ENCODE measurements at regions not wholly inside any gene's neighbourhood (a gene's known extent, or its start where the extent isn't known, plus 50 kb on each side); places are given as distances from the start of the nearest gene placed in this dataset.
A peak's percentile ranks its signal among the peaks of the same experiment; 100 is the strongest.

DNA sequence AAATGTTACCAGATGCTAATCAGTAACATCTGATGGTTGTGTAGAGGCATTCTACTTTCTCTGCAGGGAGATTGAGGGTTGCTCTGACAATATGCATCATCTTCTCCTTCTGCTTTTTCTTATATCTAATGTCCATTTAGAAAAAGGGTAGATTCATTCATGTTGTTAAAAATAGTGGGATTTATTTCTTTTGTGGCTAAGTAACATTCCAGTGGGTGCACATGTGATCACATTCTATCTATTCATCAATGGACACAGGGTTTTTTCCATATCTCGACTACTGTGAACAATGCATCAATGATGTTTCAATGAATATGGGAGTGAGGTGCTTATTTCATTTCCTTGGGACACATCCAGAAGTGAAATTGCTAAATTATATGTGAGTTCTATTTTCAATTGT lies 103.9 kb downstream of the CRPPA start:
- Mint-ChIP-seq H3K27me3 (no peaks in the 10 kb centered on the region), H3K27ac (no peak overlapping the region), H3K9me3 (peaks cover 0 to 2% (median 0%) of the 10 kb centered on the region in 9 donors), H3K4me1 (peaks cover 0 to 2% (median 0%) of the 10 kb centered on the region in 4 donors), H3K36me3 (no peaks in the 10 kb centered on the region), H3K4me3 (no peak overlapping the region)
- POLR2A ChIA-PET: no interaction called here
- no peak for ATAC-seq
- no peak for DNase-seq

DNA sequence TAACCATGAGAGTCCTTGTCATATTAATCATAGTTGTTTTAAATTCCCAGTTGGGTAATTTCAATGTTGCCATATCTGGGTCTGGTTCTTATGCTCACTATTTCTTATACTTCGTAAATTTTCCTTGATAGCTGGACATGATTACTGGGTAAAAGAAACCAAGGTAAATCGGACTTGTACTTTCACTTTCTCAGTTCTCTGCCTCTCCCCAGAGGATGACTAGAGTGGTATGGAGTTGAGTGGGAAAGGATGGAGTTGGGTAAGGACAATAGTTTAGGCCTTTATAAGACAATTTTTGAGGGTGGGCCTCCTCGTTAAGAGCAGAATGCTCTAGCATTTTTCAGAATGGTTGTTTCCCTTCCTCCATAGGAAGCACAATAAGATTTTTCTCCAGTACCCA lies 106.1 kb downstream of the CRPPA start:
- DNase-seq (no peak), ATAC-seq (no peak)
- H3K36me3 Mint-ChIP-seq: no peaks in the 10 kb centered on the region
- POLR2A ChIA-PET: no interaction called here
- H3K4me3 Mint-ChIP-seq: no peak overlapping the region
- H3K4me1 Mint-ChIP-seq: peaks cover 0 to 2% (median 0%) of the 10 kb centered on the region in 4 donors
- no peaks in the 10 kb centered on the region for H3K27me3 Mint-ChIP-seq
- H3K27ac Mint-ChIP-seq: no peak overlapping the region
- H3K9me3 Mint-ChIP-seq: peaks cover 0 to 2% (median 0%) of the 10 kb centered on the region in 9 donors

DNA sequence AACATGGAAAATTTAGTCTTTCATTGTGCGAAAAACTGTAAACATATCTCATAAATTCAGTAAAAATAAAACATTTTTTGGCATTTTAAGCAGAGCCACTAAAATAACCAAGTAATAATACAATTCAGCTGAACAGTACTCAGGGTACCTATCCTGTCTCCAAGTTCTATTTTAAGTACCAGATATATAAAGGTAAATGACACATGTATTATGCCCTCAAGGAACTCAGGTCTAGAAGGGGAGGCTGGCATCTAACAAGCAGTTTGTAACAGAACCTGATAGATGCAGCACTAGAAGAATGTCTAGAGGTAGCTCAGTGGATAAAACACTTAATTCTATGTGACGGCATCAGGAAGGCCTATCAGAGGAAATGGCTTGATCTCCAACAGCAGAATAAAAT lies 112.2 kb downstream of the CRPPA start:
- Mint-ChIP-seq H3K4me1 (no peaks in the 10 kb centered on the region), H3K27ac (no peak overlapping the region), H3K4me3 (no peak overlapping the region), H3K36me3 (peaks cover 0 to 3% (median 0%) of the 10 kb centered on the region in 3 donors), H3K27me3 (no peaks in the 10 kb centered on the region), H3K9me3 (no peaks in the 10 kb centered on the region)
- ATAC-seq (no peak), DNase-seq (no peak)
- POLR2A ChIA-PET: no interaction called here

DNA sequence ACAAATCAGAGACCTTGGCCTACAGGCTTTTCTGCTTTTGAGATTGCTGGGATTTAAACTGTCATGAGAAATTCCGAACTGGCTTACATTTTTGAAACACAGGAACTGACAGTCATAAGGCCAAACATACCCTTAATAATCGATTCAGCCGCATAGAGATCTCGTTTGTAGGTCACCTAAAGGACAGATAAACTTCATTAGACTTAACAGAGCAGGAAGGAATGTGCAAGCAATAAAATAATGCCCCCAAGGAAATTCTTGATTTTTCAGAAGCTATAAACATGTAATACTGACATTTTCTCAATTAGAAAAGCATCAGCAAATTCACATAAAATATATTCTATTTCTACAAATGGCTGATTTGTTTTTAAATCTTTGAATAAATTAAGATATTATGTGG lies 120.0 kb downstream of the CRPPA start:
- Mint-ChIP-seq H3K4me1 (no peaks in the 10 kb centered on the region), H3K27me3 (no peaks in the 10 kb centered on the region), H3K4me3 (no peak overlapping the region), H3K36me3 (peaks cover 0 to 3% (median 0%) of the 10 kb centered on the region in 3 donors), H3K27ac (no peak overlapping the region), H3K9me3 (no peaks in the 10 kb centered on the region)
- POLR2A ChIA-PET: no interaction called here
- no peak for ATAC-seq
- no peak for DNase-seq

DNA sequence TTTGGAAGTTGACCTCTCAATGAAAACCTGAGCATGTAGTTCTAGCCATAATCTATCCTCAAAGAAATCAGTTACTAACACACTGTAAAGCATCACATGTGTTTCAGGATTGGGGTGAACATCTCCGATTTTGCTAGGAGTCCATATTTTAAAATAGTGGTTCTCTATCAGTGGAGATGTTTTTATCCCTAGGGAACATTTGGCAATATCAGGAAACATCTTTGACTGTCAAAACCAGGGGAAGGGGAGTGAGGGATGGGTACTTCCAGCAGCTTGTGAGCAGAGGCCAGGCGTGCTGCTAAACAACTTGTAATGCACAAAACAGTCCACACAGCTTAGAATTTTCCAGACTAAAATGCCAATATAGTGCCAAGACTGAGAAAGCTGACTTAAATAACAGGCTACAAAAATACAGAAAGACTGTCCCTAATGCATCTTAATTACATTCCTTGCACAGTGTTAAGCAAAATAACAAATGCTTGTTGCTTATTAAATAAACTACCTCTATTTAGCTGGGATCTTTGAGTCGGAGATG lies 120.9 kb downstream of the CRPPA start:
- H3K27ac Mint-ChIP-seq: no peak overlapping the region
- ATAC-seq (no peak), DNase-seq (no peak)
- no peaks in the 10 kb centered on the region for H3K9me3 Mint-ChIP-seq
- POLR2A ChIA-PET: no interaction called here
- H3K4me3 Mint-ChIP-seq: no peak overlapping the region
- peaks cover 0 to 3% (median 0%) of the 10 kb centered on the region in 3 donors for H3K36me3 Mint-ChIP-seq
- H3K4me1 Mint-ChIP-seq: no peaks in the 10 kb centered on the region
- H3K27me3 Mint-ChIP-seq: no peaks in the 10 kb centered on the region

DNA sequence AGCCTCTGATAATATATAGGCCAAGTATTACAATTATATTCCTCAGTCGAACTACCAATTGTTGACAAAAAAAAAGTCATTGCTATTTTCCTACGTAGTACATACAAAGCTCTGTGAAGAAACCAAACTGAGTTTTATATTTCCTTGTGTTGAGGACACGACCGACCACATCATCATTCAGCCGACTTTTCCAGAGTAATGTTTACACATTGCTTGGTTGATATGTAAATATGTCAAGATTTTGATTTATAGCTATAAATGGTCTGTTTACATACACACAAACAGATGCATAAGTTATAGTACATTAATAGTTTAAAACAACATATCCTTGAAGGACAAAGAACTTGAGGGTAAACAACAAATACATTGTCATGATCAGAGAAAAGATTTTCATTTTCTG lies 121.5 kb downstream of the CRPPA start:
- ATAC-seq (no peak), DNase-seq (no peak)
- H3K27ac Mint-ChIP-seq: no peak overlapping the region
- peaks cover 0 to 3% (median 0%) of the 10 kb centered on the region in 3 donors for H3K36me3 Mint-ChIP-seq
- no peaks in the 10 kb centered on the region for H3K9me3 Mint-ChIP-seq
- no peaks in the 10 kb centered on the region for H3K27me3 Mint-ChIP-seq
- no peaks in the 10 kb centered on the region for H3K4me1 Mint-ChIP-seq
- POLR2A ChIA-PET: no interaction called here
- H3K4me3 Mint-ChIP-seq: no peak overlapping the region

DNA sequence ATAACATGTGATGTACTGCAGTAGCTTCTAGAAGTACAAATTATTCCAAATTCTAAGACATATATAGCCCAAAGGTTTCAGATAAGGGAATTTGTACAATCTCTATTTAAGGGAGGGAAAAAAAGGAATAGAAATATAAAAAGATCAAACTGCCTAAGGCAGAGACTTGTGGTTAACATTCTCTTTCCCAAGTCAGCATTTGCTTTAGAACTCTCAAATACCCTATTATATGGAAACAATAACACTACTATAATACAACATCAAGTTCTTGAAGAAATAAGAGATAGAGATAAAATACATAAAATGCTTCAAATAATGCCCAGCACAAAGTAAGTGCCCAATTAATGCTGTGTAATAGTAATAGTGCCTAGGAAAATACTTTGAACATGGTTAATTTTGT lies 123.1 kb downstream of the CRPPA start:
- no peak overlapping the region for H3K27ac Mint-ChIP-seq
- POLR2A ChIA-PET: no interaction called here
- peaks cover 0 to 3% (median 0%) of the 10 kb centered on the region in 3 donors for H3K36me3 Mint-ChIP-seq
- H3K9me3 Mint-ChIP-seq: no peaks in the 10 kb centered on the region
- H3K27me3 Mint-ChIP-seq: no peaks in the 10 kb centered on the region
- ATAC-seq (no peak), DNase-seq (no peak)
- H3K4me3 Mint-ChIP-seq: no peak overlapping the region
- H3K4me1 Mint-ChIP-seq: no peaks in the 10 kb centered on the region

DNA sequence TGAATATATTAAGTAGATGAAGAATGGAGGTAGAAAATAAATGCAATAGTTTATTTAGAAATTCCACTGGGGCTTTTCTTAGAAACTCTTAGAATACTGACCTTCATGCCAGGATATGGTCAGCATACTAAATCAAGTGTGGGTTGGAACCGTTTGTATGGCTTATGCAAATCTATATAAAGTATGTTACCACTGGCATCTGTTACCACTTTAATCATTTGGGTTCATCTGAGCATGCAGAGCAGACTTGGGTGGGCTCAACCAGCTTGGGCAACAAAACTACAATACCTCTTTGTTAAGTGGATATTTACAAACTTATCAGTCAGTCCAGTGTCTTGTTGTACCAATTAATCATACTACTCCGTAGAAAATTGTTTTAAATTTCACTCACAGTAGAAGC lies 125.8 kb downstream of the CRPPA start:
- H3K9me3 Mint-ChIP-seq: no peaks in the 10 kb centered on the region
- H3K27me3 Mint-ChIP-seq: no peaks in the 10 kb centered on the region

DNA sequence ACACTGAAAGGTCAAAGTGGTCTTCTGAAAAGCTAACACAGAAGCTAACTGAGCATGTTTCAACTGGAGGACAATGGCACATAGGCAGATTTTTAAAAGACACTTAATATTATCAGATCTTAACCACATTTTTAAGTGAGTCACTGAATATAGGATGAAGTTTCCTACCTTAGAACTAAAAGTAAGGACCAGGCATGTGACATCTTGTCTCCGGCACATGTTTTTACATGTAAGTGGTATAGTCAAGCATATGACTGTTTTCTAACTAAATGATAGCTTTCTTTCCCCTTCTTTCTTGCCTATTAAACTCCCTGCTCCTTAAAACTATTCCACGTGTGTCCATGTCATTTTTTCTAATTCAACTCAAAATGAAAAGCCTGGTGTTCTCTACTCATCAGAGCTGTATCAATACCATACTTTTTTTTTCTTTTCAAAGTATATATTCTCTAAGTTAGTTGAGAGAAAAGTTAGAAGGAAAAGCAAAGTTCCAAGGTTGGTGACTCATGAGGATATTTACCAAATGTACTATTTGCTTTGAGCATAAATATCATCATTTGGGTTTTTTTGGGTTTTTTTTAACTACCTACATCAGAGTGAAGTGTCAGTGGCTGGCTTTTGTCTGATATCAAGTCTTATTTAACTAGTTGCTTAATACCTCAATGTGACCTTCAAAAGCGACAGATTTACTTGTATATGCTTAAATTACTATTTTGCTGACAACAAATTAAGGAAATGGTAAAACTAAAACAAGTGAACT lies 127.5 kb downstream of the CRPPA start:
- DNase-seq: no peak
- Mint-ChIP-seq H3K4me3 (no peak overlapping the region), H3K27me3 (peaks cover 0 to 2% (median 0%) of the 10 kb centered on the region in 5 donors), H3K4me1 (no peaks in the 10 kb centered on the region), H3K9me3 (peaks cover 0 to 4% (median 0%) of the 10 kb centered on the region in 9 donors), H3K27ac (peak overlapping the region in 1 of 10 donors; percentile 5), H3K36me3 (no peaks in the 10 kb centered on the region)
- POLR2A ChIA-PET: no interaction called here
- ATAC-seq: no peak

More for the DNA sequence above, 125.8 kb downstream of the CRPPA start:
- Mint-ChIP-seq H3K4me3 (no peak overlapping the region), H3K4me1 (no peaks in the 10 kb centered on the region), H3K36me3 (no peaks in the 10 kb centered on the region), H3K27ac (no peak overlapping the region)
- no peak for ATAC-seq
- POLR2A ChIA-PET: no interaction called here
- DNase-seq: no peak

DNA sequence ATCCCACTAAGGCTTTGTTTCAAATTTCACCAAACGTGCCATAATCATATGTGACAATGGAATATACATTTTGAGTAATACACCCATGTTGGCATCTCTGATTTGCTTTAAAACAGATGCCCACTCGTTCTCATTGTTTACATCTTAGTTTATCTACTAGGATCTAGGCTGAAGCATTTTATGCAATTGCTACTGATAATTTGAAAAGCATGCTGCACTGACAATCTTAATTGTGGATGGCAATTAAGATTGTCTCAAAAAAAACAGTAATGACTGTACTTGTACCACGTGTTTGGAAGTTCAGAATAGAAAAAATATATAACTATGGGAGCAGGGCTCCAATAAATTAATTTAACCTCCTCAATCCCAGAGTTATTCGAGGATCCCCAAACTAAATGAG lies 136.8 kb downstream of the CRPPA start:
- H3K27me3 Mint-ChIP-seq: peaks cover 0 to 4% (median 0%) of the 10 kb centered on the region in 5 donors
- no peak for DNase-seq
- no peaks in the 10 kb centered on the region for H3K4me1 Mint-ChIP-seq
- no peak for ATAC-seq
- H3K4me3 Mint-ChIP-seq: no peak overlapping the region
- no peak overlapping the region for H3K27ac Mint-ChIP-seq
- POLR2A ChIA-PET: no interaction called here
- H3K36me3 Mint-ChIP-seq: peaks cover 0 to 4% (median 3%) of the 10 kb centered on the region in 3 donors
- peaks cover 0 to 10% (median 2%) of the 10 kb centered on the region in 9 donors for H3K9me3 Mint-ChIP-seq

DNA sequence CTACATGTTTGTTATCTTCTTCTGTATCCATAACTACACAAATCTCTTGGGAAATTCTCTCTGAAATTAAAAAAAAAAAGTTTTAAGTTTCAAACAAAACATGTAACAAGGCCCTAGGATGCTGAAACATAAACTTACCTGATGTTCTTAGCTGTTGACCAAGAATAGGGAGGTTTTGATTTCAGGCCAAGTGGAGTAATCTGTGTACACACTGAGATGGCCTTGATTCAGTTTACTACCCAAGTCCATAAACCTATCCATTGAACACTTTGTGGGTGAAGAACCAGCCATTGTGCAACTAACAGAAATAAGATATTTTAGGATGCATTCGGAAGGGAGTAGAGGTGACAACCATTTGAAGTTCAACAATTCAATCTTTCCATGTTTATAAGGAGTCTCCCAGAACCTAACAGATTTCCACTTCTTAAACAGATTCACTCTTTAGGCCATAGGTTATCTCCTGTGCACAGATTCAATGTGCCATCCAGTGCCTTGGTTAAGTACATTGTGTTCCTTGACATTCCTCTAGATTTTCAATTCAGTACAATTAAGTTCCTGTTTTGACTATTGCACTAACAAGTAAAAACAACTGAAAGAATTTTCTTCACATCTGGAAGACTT lies 143.1 kb downstream of the CRPPA start:
- POLR2A ChIA-PET: no interaction called here

DNA sequence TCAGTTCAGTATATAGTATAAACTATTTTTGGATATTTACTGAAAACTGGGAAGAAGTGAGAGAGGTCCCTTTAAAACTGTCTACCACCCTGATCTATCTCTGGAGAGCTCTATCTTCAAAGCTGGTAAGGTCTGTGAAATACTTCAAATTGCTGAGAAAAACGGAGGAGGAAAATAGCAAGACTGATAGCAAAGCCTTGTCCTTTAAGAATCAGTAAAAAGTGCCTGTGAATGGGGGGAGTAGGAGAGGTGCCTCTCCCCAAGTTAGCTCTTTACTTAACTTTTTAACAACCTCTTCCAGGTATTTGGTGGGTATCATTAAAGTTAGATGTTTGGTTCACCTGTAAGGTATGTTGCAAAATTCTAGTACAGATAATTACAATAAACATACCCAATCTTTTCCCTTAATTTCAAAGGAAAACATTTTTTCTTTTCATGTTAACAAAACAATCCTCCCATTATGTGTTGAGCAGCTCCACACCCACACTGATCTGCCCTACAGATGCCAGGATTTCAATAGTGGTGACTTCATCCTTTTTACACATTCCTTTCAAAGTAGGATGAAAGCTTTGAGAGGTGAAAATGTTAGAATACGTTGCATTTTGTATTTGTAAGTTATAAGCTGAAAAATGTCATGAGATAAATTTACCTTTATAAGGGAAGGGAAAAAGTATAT lies 149.2 kb downstream of the CRPPA start:
- peaks cover 0 to 5% (median 0%) of the 10 kb centered on the region in 3 donors for H3K36me3 Mint-ChIP-seq
- no peak overlapping the region for H3K4me3 Mint-ChIP-seq
- POLR2A ChIA-PET: no interaction called here
- no peak for ATAC-seq
- H3K27ac Mint-ChIP-seq: no peak overlapping the region
- H3K4me1 Mint-ChIP-seq: no peaks in the 10 kb centered on the region
- no peaks in the 10 kb centered on the region for H3K27me3 Mint-ChIP-seq
- H3K9me3 Mint-ChIP-seq: no peaks in the 10 kb centered on the region
- no peak for DNase-seq

More for the DNA sequence above, 143.1 kb downstream of the CRPPA start:
- no peak overlapping the region for H3K27ac Mint-ChIP-seq
- no peaks in the 10 kb centered on the region for H3K27me3 Mint-ChIP-seq
- DNase-seq (no peak), ATAC-seq (no peak)
- peaks cover 0 to 3% (median 0%) of the 10 kb centered on the region in 9 donors for H3K9me3 Mint-ChIP-seq
- H3K36me3 Mint-ChIP-seq: peaks cover 0 to 5% (median 0%) of the 10 kb centered on the region in 3 donors
- no peaks in the 10 kb centered on the region for H3K4me1 Mint-ChIP-seq
- H3K4me3 Mint-ChIP-seq: no peak overlapping the region

DNA sequence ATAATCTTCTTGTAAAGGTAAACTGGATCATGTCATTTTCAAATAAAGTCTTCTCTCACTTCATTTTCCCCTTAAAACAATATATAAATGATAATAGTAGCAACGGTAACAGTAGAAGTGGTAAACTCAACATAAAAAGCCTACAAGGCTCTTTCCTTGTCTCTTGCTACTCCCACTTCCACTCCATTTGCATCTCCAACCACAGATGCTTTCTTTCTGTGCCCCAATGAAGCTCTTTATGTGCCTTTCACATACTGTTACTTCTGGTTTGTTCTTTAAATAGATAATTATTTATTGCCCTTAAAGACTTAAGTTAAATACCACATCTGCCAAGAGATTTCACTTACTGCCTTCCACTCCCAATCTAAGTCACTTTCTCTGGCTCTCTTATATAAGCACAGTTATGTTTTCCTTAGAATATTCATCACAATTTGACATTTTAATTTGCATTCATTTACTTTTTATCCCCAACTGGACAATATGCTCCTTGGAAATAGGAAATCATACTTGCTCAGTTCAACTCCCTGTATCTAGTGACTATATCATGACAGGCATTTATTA lies 149.9 kb downstream of the CRPPA start:
- POLR2A ChIA-PET: no interaction called here
- H3K4me3 Mint-ChIP-seq: no peak overlapping the region
- DNase-seq (no peak), ATAC-seq (no peak)
- H3K27ac Mint-ChIP-seq: no peak overlapping the region
- no peaks in the 10 kb centered on the region for H3K9me3 Mint-ChIP-seq
- H3K4me1 Mint-ChIP-seq: no peaks in the 10 kb centered on the region
- H3K36me3 Mint-ChIP-seq: peaks cover 0 to 5% (median 0%) of the 10 kb centered on the region in 3 donors
- H3K27me3 Mint-ChIP-seq: no peaks in the 10 kb centered on the region
